H1 (cell line): ENCODE measurements at regions not wholly inside any gene's neighbourhood (a gene's known extent, or its start where the extent isn't known, plus 50 kb on each side); places are given as distances from the start of the nearest gene placed in this dataset.

Experiments
- BRCA1 ChIP-seq: IDR thresholded peaks from 2 replicates; pipeline ENCODE4 v1.6.1; 2012; ENCODE audit warnings: low read depth, low read length, improper control_type of control experiment
- EZH2 ChIP-seq: fragments of 200-600 bp; sonication (generic); IDR thresholded peaks from 2 replicates; pipeline ENCODE4 v1.7.1; 2012; ENCODE audit warnings: low read depth, mild to moderate bottlenecking, moderate library complexity, low read length, inconsistent platforms; ENCODE audit not compliant: severe bottlenecking
- FOSL1 ChIP-seq: IDR thresholded peaks from 2 replicates; pipeline ENCODE4 v1.6.1; 2011; ENCODE audit warnings: mild to moderate bottlenecking, low read depth, low read length, moderate library complexity; ENCODE audit not compliant: insufficient read depth
- GABPA ChIP-seq: IDR thresholded peaks from 2 replicates; pipeline ENCODE4 v1.6.1; 2011; ENCODE audit warnings: mild to moderate bottlenecking, low read length, moderate library complexity, borderline replicate concordance; ENCODE audit not compliant: insufficient read depth
- JUND ChIP-seq: IDR thresholded peaks from 2 replicates; pipeline ENCODE4 v1.6.1; 2011; ENCODE audit warnings: mild to moderate bottlenecking, improper control_type of control experiment, low read length
- POLR2A ChIP-seq, 2 experiments: IDR thresholded peaks; 1 replicate in 1 of 2; 2 replicates in 1 of 2; pipeline ENCODE4 v1.6.1; 2011; ENCODE audit warnings: low read depth in 2 of 2, low read length in 2 of 2, mild to moderate bottlenecking in 2 of 2; ENCODE audit errors: control extremely low read depth in 1 of 2
- POLR2AphosphoS5 ChIP-seq: IDR thresholded peaks from 2 replicates; pipeline ENCODE4 v1.6.1; 2011; ENCODE audit warnings: low read depth, low read length
- RAD21 ChIP-seq, 2 experiments: IDR thresholded peaks in 1 of 2; conservative IDR thresholded peaks in 1 of 2; 2 replicates each; pipeline ENCODE4 v1.6.1; 2011; ENCODE audit warnings: low read depth in 2 of 2, low read length in 2 of 2, improper control_type of control experiment in 1 of 2, inconsistent platforms in 1 of 2, mild to moderate bottlenecking in 1 of 2, moderate library complexity in 1 of 2
- SAP30 ChIP-seq: fragments of 300-600 bp; sonication (generic); IDR thresholded peaks from 2 replicates; pipeline ENCODE4 v1.7.1; 2012; ENCODE audit warnings: low read length, moderate library complexity, mild to moderate bottlenecking, inconsistent platforms; ENCODE audit not compliant: insufficient read depth, insufficient replicate concordance
- TAF7 ChIP-seq: optimal IDR thresholded peaks from 2 replicates; pipeline ENCODE3; 2011; ENCODE audit warnings: low read depth, mild to moderate bottlenecking, inconsistent platforms, low read length, moderate library complexity, borderline replicate concordance
- ZNF274 ChIP-seq: IDR thresholded peaks from 2 replicates; pipeline ENCODE4 v1.7.0; 2012; ENCODE audit warnings: low read length, borderline replicate concordance; ENCODE audit errors: extremely low read depth
- TF ChIP-seq, protein P1 (sequence below), 3 experiments: IDR thresholded peaks; 1 replicate in 2 of 3; 2 replicates in 1 of 3; pipeline versions ENCODE4 v1.5.1 to v1.6.1; 2011; ENCODE audit warnings: low read length in 3 of 3, mild to moderate bottlenecking in 3 of 3, inconsistent platforms in 2 of 3, low read depth in 1 of 3, moderate library complexity in 1 of 3; ENCODE audit not compliant: insufficient read depth in 1 of 3; ENCODE audit errors: control extremely low read depth in 1 of 3

- TF ChIP-seq RAD21 (IDR thresholded peaks at IDR 0.05 in 1 of 2, conservative IDR thresholded peaks at IDR 0.05 in 1 of 2; ENCODE audit: low read depth in 2 of 2, low read length in 2 of 2) (no peak), ZNF274 (no peak), POLR2AphosphoS5 (no peak), FOSL1 (no peak), TAF7 (no peak), JUND (no peak), EZH2 (no peak), POLR2A (IDR thresholded peaks at IDR 0.05; ENCODE audit: control extremely low read depth in 1 of 2, low read depth in 2 of 2, low read length in 2 of 2) (no peak), GABPA (no peak), SAP30 (no peak), BRCA1 (no peak)
- TF ChIP-seq, protein P1, sequence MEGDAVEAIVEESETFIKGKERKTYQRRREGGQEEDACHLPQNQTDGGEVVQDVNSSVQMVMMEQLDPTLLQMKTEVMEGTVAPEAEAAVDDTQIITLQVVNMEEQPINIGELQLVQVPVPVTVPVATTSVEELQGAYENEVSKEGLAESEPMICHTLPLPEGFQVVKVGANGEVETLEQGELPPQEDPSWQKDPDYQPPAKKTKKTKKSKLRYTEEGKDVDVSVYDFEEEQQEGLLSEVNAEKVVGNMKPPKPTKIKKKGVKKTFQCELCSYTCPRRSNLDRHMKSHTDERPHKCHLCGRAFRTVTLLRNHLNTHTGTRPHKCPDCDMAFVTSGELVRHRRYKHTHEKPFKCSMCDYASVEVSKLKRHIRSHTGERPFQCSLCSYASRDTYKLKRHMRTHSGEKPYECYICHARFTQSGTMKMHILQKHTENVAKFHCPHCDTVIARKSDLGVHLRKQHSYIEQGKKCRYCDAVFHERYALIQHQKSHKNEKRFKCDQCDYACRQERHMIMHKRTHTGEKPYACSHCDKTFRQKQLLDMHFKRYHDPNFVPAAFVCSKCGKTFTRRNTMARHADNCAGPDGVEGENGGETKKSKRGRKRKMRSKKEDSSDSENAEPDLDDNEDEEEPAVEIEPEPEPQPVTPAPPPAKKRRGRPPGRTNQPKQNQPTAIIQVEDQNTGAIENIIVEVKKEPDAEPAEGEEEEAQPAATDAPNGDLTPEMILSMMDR (IDR thresholded peaks at IDR 0.05; ENCODE audit: control extremely low read depth in 1 of 3, insufficient read depth in 1 of 3, low read depth in 1 of 3, low read length in 3 of 3) = no peak
Measured at GRCh38 chr11:116415095-116415494, 357.7 kb downstream of the BUD13 start.
